H9 (cell line): ENCODE measurements at regions not wholly inside any gene's neighbourhood (a gene's known extent, or its start where the extent isn't known, plus 50 kb on each side); places are given as distances from the start of the nearest gene placed in this dataset.
A peak's percentile ranks its signal among the peaks of the same experiment; 100 is the strongest.

Experiments
- DNase-seq: peaks from one replicate; pipeline ENCODE4 v3.0.0-alpha.2; 2017
- H2AFZ ChIP-seq: one replicate; pipeline ENCODE4 v1.6.1; 2013; ENCODE audit warnings: mild to moderate bottlenecking, low read length, control low read depth, moderate library complexity
- H2AK5ac ChIP-seq: 2 replicates; pipeline ENCODE4 v1.6.1; 2013; ENCODE audit warnings: low read length, control low read depth, mixed read lengths; ENCODE audit not compliant: insufficient read length
- H2BK120ac ChIP-seq: one replicate; pipeline ENCODE4 v1.6.1; 2013; ENCODE audit warnings: low read depth, mild to moderate bottlenecking, low read length, control low read depth, inconsistent platforms; ENCODE audit not compliant: poor library complexity, severe bottlenecking
- H2BK12ac ChIP-seq: 2 replicates; pipeline ENCODE4 v1.6.1; 2013; ENCODE audit warnings: low read length, control low read depth, mixed read lengths, low read depth; ENCODE audit not compliant: insufficient read length
- H2BK15ac ChIP-seq: 2 replicates; pipeline ENCODE4 v1.6.1; 2013; ENCODE audit warnings: low read depth, low read length, control low read depth
- H2BK20ac ChIP-seq: one replicate; pipeline ENCODE4 v1.6.1; 2013; ENCODE audit warnings: low read depth, mild to moderate bottlenecking, low read length, control low read depth, inconsistent platforms; ENCODE audit not compliant: poor library complexity, severe bottlenecking
- H2BK5ac ChIP-seq: 2 replicates; pipeline ENCODE4 v1.6.1; 2013; ENCODE audit warnings: low read length, control low read depth, mixed read lengths; ENCODE audit not compliant: insufficient read length
- H3K14ac ChIP-seq: 2 replicates; pipeline ENCODE4 v1.6.1; 2013; ENCODE audit warnings: low read length, control low read depth; ENCODE audit not compliant: insufficient read depth
- H3K18ac ChIP-seq: 2 replicates; pipeline ENCODE4 v1.6.1; 2013; ENCODE audit warnings: low read depth, mild to moderate bottlenecking, mixed read lengths, low read length, control low read depth; ENCODE audit not compliant: insufficient read length
- H3K23ac ChIP-seq: 2 replicates; pipeline ENCODE4 v1.6.1; 2013; ENCODE audit warnings: low read length, control low read depth, mixed read lengths, low read depth; ENCODE audit not compliant: insufficient read length
- H3K23me2 ChIP-seq: 2 replicates; pipeline ENCODE4 v1.6.1; 2013; ENCODE audit warnings: low read depth, mild to moderate bottlenecking, mixed read lengths, low read length, control low read depth; ENCODE audit not compliant: insufficient read length, poor library complexity, severe bottlenecking
- H3K27ac ChIP-seq: 2 replicates; pipeline ENCODE4 v1.5.1; 2013; ENCODE audit warnings: low read length, control low read depth, mixed read lengths, low read depth; ENCODE audit not compliant: insufficient read length
- H3K27me3 ChIP-seq: 2 replicates; pipeline ENCODE4 v1.6.1; 2013; ENCODE audit warnings: low read length, control low read depth, inconsistent platforms; ENCODE audit not compliant: insufficient read depth
- H3K4ac ChIP-seq: 2 replicates; pipeline ENCODE4 v1.6.1; 2013; ENCODE audit warnings: low read depth, mild to moderate bottlenecking, control low read depth, inconsistent platforms, low read length, moderate library complexity
- H3K4me1 ChIP-seq: 2 replicates; pipeline ENCODE4 v1.6.1; 2013; ENCODE audit warnings: low read length, control low read depth, inconsistent platforms; ENCODE audit not compliant: insufficient read depth
- H3K4me2 ChIP-seq: 2 replicates; pipeline ENCODE4 v1.6.1; 2013; ENCODE audit warnings: low read length, control low read depth, mixed read lengths; ENCODE audit not compliant: insufficient read length, insufficient read depth
- H3K56ac ChIP-seq: 2 replicates; pipeline ENCODE4 v1.6.1; 2013; ENCODE audit warnings: low read depth, mild to moderate bottlenecking, mixed read lengths, low read length, control low read depth; ENCODE audit not compliant: insufficient read length
- H3K79me1 ChIP-seq: 2 replicates; pipeline ENCODE4 v1.6.1; 2013; ENCODE audit warnings: low read depth, mild to moderate bottlenecking, moderate library complexity, low read length, control low read depth, inconsistent platforms; ENCODE audit not compliant: insufficient read depth, poor library complexity, severe bottlenecking
- H3K79me2 ChIP-seq: 2 replicates; pipeline ENCODE4 v1.6.1; 2013; ENCODE audit warnings: low read length, control low read depth, inconsistent platforms; ENCODE audit not compliant: insufficient read depth
- H3K9ac ChIP-seq: 2 replicates; pipeline ENCODE4 v1.6.1; 2013; ENCODE audit warnings: low read length, control low read depth, mixed read lengths; ENCODE audit not compliant: insufficient read length; ENCODE audit errors: extremely low read depth
- H3K9me3 ChIP-seq: one replicate; pipeline ENCODE4 v1.6.1; 2013; ENCODE audit warnings: low read depth, low read length, inconsistent platforms; ENCODE audit not compliant: control insufficient read depth
- H3T11ph ChIP-seq: one replicate; pipeline ENCODE4 v1.6.1; 2013; ENCODE audit warnings: mild to moderate bottlenecking, low read length, control low read depth, inconsistent platforms
- H4K20me1 ChIP-seq: one replicate; pipeline ENCODE4 v1.6.1; 2013; ENCODE audit not compliant: control insufficient read depth, insufficient read length, insufficient read depth
- H4K5ac ChIP-seq: 2 replicates; pipeline ENCODE4 v1.6.1; 2013; ENCODE audit warnings: low read depth, mild to moderate bottlenecking, mixed read lengths, low read length, control low read depth; ENCODE audit not compliant: insufficient read length
- H4K8ac ChIP-seq: replicated peaks from 2 replicates; pipeline ENCODE4 v1.6.1; 2013; ENCODE audit warnings: low read length, control low read depth, mixed read lengths, low read depth; ENCODE audit not compliant: insufficient read length
- H4K91ac ChIP-seq: 2 replicates; pipeline ENCODE4 v1.6.1; 2013; ENCODE audit warnings: low read depth, mild to moderate bottlenecking, moderate library complexity, mixed read lengths, low read length, control low read depth; ENCODE audit not compliant: insufficient read length
- H3K27ac Mint-ChIP-seq, 3 experiments: 2 replicates in 2 of 3; 3 replicates in 1 of 3; pipeline ENCODE4 v1.8.0; 2020 to 2021; ENCODE audit warnings: mixed read lengths in 3 of 3, mild to moderate bottlenecking in 1 of 3, moderate library complexity in 1 of 3
- H3K27me3 Mint-ChIP-seq: 2 replicates; pipeline ENCODE4 v1.8.0; 2021; ENCODE audit warnings: low read depth, mild to moderate bottlenecking, moderate library complexity, mixed read lengths
- H3K36me3 Mint-ChIP-seq, 3 experiments: 2 replicates in 2 of 3; 3 replicates in 1 of 3; pipeline ENCODE4 v1.8.0; 2020 to 2021; ENCODE audit warnings: low read depth in 3 of 3, mixed read lengths in 3 of 3; ENCODE audit not compliant: insufficient read depth in 1 of 3
- H3K4me1 Mint-ChIP-seq, 2 experiments: 2 replicates each; pipeline ENCODE4 v1.8.0; 2020; ENCODE audit warnings: mixed read lengths in 2 of 2
- H3K4me3 Mint-ChIP-seq, 2 experiments: 2 replicates in 1 of 2; 3 replicates in 1 of 2; pipeline ENCODE4 v1.8.0; 2020 to 2021; ENCODE audit warnings: mild to moderate bottlenecking in 2 of 2, mixed read lengths in 2 of 2, moderate library complexity in 1 of 2
- H3K9me3 Mint-ChIP-seq, 2 experiments: 2 replicates in 1 of 2; 3 replicates in 1 of 2; pipeline ENCODE4 v1.8.0; 2020; ENCODE audit warnings: mild to moderate bottlenecking in 2 of 2, mixed read lengths in 2 of 2, moderate library complexity in 1 of 2
- WGBS: extraction: QIAGEN DNeasy Blood & Tissue Kit; methylation state at CpG from one replicate; pipeline ENCODE4 v1.1.7; 2013; ENCODE audit warnings: missing lambda C conversion rate, low lambda C conversion rate, mixed read lengths; ENCODE audit not compliant: insufficient read length; ENCODE audit errors: extremely low coverage; 5-methylcytosine and 5-hydroxymethylcytosine counted together
- TF ChIP-seq, protein P1 (sequence below): fragments of 200-600 bp; sonication (generic); conservative IDR thresholded peaks from 3 replicates; pipeline ENCODE4 v1.8.0; 2021; ENCODE audit warnings: antibody characterized with exemption, mild to moderate bottlenecking

DNA sequence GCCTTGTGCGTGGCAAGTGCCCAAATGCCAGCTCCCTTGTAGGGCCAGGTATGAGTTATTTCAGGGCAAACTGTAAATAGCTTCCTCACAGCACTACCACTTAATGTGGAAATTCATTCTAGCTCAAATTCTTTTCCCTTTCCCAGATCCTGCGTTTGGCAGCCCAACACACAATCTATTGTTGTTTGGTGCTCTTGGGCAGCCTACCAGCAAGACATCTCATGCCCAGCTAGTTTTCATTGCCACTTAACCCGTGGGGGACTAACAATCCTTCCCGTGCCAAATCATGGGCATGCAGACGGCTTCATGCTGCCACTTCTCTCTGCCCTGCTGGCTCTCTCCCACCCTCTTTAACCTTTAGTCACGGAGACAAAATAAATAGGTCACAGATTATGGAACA is 454.2 kb downstream of the GRIA2 start:
- Histone ChIP-seq H2AFZ (no peak overlapping the region), H4K8ac (no peak overlapping the region), H2BK15ac (no peak overlapping the region), H3K79me2 (no peaks in the 10 kb centered on the region), H3K23ac (no peak overlapping the region), H4K20me1 (no peaks in the 10 kb centered on the region), H3K14ac (no peak overlapping the region), H3K27me3 (no peaks in the 10 kb centered on the region), H2BK12ac (no peak overlapping the region), H4K91ac (no peak overlapping the region), H3K4me1 (no peaks in the 10 kb centered on the region), H3K79me1 (no peaks in the 10 kb centered on the region), H3K9ac (no peak overlapping the region), H3T11ph (no peak overlapping the region), H3K4me2 (no peak overlapping the region), H2BK120ac (no peak overlapping the region), H3K56ac (no peak overlapping the region), H3K27ac (no peak overlapping the region), H2AK5ac (no peak overlapping the region), H3K23me2 (no peaks in the 10 kb centered on the region), H3K18ac (no peak overlapping the region), H2BK5ac (no peak overlapping the region), H4K5ac (no peak overlapping the region), H3K4ac (no peak overlapping the region), H3K9me3 (no peaks in the 10 kb centered on the region), H2BK20ac (no peak overlapping the region)
- H3K27ac Mint-ChIP-seq, result peak overlapping the region in 2 of 3 experiments; percentile 19 to 39; a peak in 2 of 7 replicates
- H3K9me3 Mint-ChIP-seq, result peaks cover 21 to 22% of the 10 kb centered on the region in 2 experiments
- no peak overlapping the region for H3K4me3 Mint-ChIP-seq
- H3K4me1 Mint-ChIP-seq, result no peaks in the 10 kb centered on the region
- H3K36me3 Mint-ChIP-seq, result peaks cover 13 to 24% (median 20%) of the 10 kb centered on the region in 3 experiments
- peaks cover 2% of the 10 kb centered on the region; the same call in 1 of the 2 replicates for H3K27me3 Mint-ChIP-seq
- TF ChIP-seq, protein P1, sequence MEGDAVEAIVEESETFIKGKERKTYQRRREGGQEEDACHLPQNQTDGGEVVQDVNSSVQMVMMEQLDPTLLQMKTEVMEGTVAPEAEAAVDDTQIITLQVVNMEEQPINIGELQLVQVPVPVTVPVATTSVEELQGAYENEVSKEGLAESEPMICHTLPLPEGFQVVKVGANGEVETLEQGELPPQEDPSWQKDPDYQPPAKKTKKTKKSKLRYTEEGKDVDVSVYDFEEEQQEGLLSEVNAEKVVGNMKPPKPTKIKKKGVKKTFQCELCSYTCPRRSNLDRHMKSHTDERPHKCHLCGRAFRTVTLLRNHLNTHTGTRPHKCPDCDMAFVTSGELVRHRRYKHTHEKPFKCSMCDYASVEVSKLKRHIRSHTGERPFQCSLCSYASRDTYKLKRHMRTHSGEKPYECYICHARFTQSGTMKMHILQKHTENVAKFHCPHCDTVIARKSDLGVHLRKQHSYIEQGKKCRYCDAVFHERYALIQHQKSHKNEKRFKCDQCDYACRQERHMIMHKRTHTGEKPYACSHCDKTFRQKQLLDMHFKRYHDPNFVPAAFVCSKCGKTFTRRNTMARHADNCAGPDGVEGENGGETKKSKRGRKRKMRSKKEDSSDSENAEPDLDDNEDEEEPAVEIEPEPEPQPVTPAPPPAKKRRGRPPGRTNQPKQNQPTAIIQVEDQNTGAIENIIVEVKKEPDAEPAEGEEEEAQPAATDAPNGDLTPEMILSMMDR, result no peak
- DNase-seq, result no peak
- WGBS, result no CpG with 5 or more reads among the region's 6 CpGs
